Gastroesophageal sphincter (tissue), 4 donors: ENCODE measurements at regions not wholly inside any gene's neighbourhood (a gene's known extent, or its start where the extent isn't known, plus 50 kb on each side); places are given as distances from the start of the nearest gene placed in this dataset.

ENCODE experiments used
- ATAC-seq: fragments of 150-250 bp; one replicate; pipeline ENCODE4 v1.9.1; 2016; ENCODE audit warnings: mild to moderate bottlenecking, moderate library complexity
- H3K27ac ChIP-seq, 4 donors: fragments of 200-600 bp; sonication (generic) in 3 of 4; 1 replicate in 3 of 4; 2 replicates in 1 of 4; pipeline ENCODE4 v1.5.1; 2016 to 2019
- H3K27me3 ChIP-seq: fragments of 200-600 bp; sonication (generic); one replicate; pipeline ENCODE4 v1.5.1; 2019
- H3K36me3 ChIP-seq, 2 donors: fragments of 200-600 bp; sonication (generic); one replicate each; pipeline ENCODE4 v1.5.1; 2019; ENCODE audit warnings: control low read depth in 1 of 2
- H3K4me1 ChIP-seq, 3 donors: fragments of 200-600 bp; sonication (generic); 1 replicate in 2 of 3; 2 replicates in 1 of 3; pipeline ENCODE4 v1.5.1; 2016 to 2019; ENCODE audit warnings: control low read depth in 2 of 3
- H3K4me3 ChIP-seq, 2 donors: fragments of 200-600 bp; sonication (generic); one replicate each; pipeline ENCODE4 v1.5.1; 2019; ENCODE audit warnings: mild to moderate bottlenecking in 1 of 2, moderate library complexity in 1 of 2
- H3K9me3 ChIP-seq, 3 donors: fragments of 200-600 bp; sonication (generic); one replicate each; pipeline ENCODE4 v1.5.1; 2017 to 2019; ENCODE audit warnings: control low read depth in 2 of 3
- EP300 ChIP-seq: sonication (generic); formaldehyde crosslinking; IDR thresholded peaks from one replicate; pipeline ENCODE4 v1.6.1; 2017; ENCODE audit warnings: antibody characterized with exemption, mild to moderate bottlenecking
- POLR2A ChIP-seq, 2 donors: fragments of 450-650 bp; IDR thresholded peaks; one replicate each; pipeline ENCODE4 v1.6.1; 2017; ENCODE audit warnings: antibody characterized with exemption in 2 of 2, mild to moderate bottlenecking in 2 of 2, moderate library complexity in 1 of 2
- POLR2AphosphoS5 ChIP-seq: sonication (generic); formaldehyde crosslinking; IDR thresholded peaks from one replicate; pipeline ENCODE4 v1.6.1; 2017; ENCODE audit warnings: antibody characterized with exemption
- WGBS, 2 donors: methylation state at CpG; one replicate each; pipeline ENCODE4 v1.1.5; 2018; ENCODE audit warnings: low coverage in 1 of 2; 5-methylcytosine and 5-hydroxymethylcytosine counted together
- TF ChIP-seq, protein P1 (sequence below), 4 experiments: fragments of 200-600 bp in 2 of 4; fragments of 450-650 bp in 2 of 4; sonication (generic) in 1 of 4; IDR thresholded peaks; one replicate each; pipeline ENCODE4 v1.5.1; 2017 to 2019; ENCODE audit warnings: antibody characterized with exemption in 4 of 4, mild to moderate bottlenecking in 2 of 4, moderate library complexity in 2 of 4

DNA sequence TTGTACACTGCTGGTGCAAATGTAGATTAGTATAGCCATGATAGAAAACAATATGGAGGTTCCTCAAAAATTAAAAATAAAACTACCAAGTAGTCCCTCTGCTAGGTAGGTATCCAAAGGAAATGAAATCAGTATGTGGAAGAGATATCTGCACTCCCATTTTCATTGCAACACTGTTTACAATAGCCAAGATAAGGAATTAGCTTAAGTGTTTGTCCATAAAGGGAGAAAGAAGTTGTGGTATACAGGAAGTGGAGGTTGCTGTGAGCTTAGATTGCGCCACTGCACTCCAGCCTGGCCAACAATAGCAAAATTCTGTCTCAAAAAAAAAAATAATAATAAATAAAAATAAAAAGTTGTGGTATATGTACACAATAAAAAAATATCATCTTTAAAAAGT is 325.0 kb upstream of the EMCN start:
- H3K4me1 ChIP-seq = no peaks in the 10 kb centered on the region
- no peak overlapping the region for H3K4me3 ChIP-seq
- no peak for ATAC-seq
- no peaks in the 10 kb centered on the region for H3K9me3 ChIP-seq
- no peaks in the 10 kb centered on the region for H3K27me3 ChIP-seq
- no peak overlapping the region for H3K27ac ChIP-seq
- no peak for TF ChIP-seq EP300
- TF ChIP-seq POLR2AphosphoS5 = no peak
- whole genome bisulfite sequencing, 2 donors = 89 to 100% methylated on average over 1 of the region's 1 CpG
- H3K36me3 ChIP-seq = no peaks in the 10 kb centered on the region

DNA sequence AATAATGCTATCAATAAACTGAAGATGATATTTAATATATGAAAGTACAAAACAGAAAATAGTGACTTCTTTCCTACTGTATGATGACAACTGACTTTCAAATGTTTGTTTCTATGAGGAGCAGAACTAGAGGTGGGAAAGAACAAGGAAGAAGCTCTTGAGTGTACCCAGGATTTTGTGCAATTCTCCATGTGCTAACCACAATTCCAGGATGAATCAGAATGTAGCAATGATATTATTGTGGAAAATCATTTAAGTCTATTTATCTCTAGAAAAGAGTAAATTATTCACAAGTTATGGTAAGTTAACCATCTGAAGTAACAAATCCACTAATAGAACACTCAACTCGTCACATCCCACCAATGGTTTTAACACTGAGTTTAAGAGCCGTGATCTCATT is 324.1 kb upstream of the EMCN start:
- WGBS, 2 donors = 78 to 89% methylated on average over 2 of the region's 2 CpGs
- TF ChIP-seq, protein P1, sequence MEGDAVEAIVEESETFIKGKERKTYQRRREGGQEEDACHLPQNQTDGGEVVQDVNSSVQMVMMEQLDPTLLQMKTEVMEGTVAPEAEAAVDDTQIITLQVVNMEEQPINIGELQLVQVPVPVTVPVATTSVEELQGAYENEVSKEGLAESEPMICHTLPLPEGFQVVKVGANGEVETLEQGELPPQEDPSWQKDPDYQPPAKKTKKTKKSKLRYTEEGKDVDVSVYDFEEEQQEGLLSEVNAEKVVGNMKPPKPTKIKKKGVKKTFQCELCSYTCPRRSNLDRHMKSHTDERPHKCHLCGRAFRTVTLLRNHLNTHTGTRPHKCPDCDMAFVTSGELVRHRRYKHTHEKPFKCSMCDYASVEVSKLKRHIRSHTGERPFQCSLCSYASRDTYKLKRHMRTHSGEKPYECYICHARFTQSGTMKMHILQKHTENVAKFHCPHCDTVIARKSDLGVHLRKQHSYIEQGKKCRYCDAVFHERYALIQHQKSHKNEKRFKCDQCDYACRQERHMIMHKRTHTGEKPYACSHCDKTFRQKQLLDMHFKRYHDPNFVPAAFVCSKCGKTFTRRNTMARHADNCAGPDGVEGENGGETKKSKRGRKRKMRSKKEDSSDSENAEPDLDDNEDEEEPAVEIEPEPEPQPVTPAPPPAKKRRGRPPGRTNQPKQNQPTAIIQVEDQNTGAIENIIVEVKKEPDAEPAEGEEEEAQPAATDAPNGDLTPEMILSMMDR (IDR thresholded peaks at IDR 0.05) = no peak
- TF ChIP-seq POLR2A (IDR thresholded peaks at IDR 0.05) = no peak
- TF ChIP-seq POLR2AphosphoS5 = no peak
- TF ChIP-seq EP300 = no peak
- H3K36me3 ChIP-seq = no peaks in the 10 kb centered on the region
- no peak for ATAC-seq
- no peaks in the 10 kb centered on the region for H3K4me1 ChIP-seq
- no peak overlapping the region for H3K4me3 ChIP-seq
- H3K27ac ChIP-seq = no peak overlapping the region
- H3K27me3 ChIP-seq = no peaks in the 10 kb centered on the region
- H3K9me3 ChIP-seq = no peaks in the 10 kb centered on the region

DNA sequence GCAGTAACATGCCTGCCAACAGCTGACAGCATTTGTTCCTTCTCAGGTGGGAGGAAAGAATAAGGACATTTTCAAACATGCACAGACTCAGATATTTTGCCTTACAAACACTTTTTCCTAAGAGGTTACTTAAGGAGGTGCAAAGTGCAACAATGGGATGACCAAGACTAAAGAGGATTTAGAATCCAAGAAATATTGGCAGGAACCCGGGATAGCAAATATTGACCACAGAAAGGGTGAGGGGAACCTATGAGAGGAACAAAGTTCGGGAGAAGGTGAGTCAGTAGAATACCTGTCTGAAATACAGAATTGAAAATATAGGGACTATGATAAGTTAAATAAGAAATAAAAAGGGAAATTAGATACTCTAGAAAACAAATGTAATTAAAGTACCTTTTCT is 321.9 kb upstream of the EMCN start:
- 100% methylated on average over 2 of the region's 2 CpGs for WGBS, 2 donors
- H3K27me3 ChIP-seq = no peaks in the 10 kb centered on the region
- H3K4me3 ChIP-seq = no peak overlapping the region
- no peaks in the 10 kb centered on the region for H3K4me1 ChIP-seq
- ATAC-seq = no peak
- TF ChIP-seq POLR2AphosphoS5 = no peak
- TF ChIP-seq EP300 = no peak
- TF ChIP-seq, protein P1 (IDR thresholded peaks at IDR 0.05) = no peak
- no peak for TF ChIP-seq POLR2A (IDR thresholded peaks at IDR 0.05)
- H3K36me3 ChIP-seq = no peaks in the 10 kb centered on the region
- H3K27ac ChIP-seq = no peak overlapping the region
- no peaks in the 10 kb centered on the region for H3K9me3 ChIP-seq

DNA sequence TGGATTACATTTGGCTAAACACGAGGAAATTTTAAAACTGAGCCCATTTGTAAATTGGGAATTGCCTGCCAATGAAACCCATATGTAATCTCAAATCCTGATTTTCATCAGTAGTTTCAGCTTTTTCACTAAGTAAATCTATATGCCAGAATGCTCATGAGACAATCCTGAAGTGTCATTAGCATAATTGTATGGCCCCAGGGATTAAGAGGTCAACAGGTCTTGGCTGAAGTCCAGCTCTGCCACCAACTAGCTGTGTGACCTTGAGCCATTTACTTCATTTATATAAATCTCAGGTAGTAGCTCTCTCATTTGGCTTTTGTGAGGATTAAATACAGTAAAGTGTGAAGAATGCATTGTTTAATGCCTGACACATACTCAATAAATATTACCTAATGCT is 320.5 kb upstream of the EMCN start:
- 50 to 74% methylated on average over 1 of the region's 1 CpG for WGBS, 2 donors
- no peaks in the 10 kb centered on the region for H3K36me3 ChIP-seq
- no peak overlapping the region for H3K4me3 ChIP-seq
- H3K9me3 ChIP-seq = no peaks in the 10 kb centered on the region
- no peak for ATAC-seq
- H3K27ac ChIP-seq = no peak overlapping the region
- no peaks in the 10 kb centered on the region for H3K4me1 ChIP-seq
- TF ChIP-seq POLR2A (IDR thresholded peaks at IDR 0.05) (no peak), POLR2AphosphoS5 (no peak), EP300 (no peak)
- TF ChIP-seq, protein P1 (IDR thresholded peaks at IDR 0.05) = no peak
- H3K27me3 ChIP-seq = no peaks in the 10 kb centered on the region

DNA sequence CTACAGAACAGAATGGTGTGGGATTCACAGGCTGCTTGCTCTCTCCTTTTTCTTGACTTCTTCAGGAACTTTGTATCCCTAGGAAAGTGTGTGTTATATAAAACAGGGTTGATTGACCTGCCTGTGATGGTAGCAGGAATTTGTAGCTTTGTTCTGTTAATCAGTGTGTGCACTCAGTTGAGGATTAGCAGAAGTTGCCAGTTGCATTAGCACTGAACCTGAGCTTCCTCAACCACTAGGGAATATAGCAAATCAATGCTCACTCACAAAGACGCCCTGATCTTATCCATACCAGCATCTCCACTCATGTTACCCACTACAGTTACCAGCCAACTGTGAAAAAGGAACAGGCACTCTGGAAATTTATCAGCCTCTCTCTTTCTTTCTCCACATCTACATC is 319.1 kb upstream of the EMCN start:
- no peak for TF ChIP-seq EP300
- TF ChIP-seq, protein P1 (IDR thresholded peaks at IDR 0.05) = no peak
- no peak for TF ChIP-seq POLR2A (IDR thresholded peaks at IDR 0.05)
- no peak for TF ChIP-seq POLR2AphosphoS5
- Histone ChIP-seq H3K9me3 (no peaks in the 10 kb centered on the region), H3K27ac (no peak overlapping the region), H3K27me3 (no peaks in the 10 kb centered on the region), H3K4me1 (no peaks in the 10 kb centered on the region), H3K36me3 (no peaks in the 10 kb centered on the region), H3K4me3 (no peak overlapping the region)
- 75% methylated on average over 1 of the region's 1 CpG; no CpG with 5 or more reads in 1 of the 2 donors for WGBS, 2 donors
- ATAC-seq = no peak

DNA sequence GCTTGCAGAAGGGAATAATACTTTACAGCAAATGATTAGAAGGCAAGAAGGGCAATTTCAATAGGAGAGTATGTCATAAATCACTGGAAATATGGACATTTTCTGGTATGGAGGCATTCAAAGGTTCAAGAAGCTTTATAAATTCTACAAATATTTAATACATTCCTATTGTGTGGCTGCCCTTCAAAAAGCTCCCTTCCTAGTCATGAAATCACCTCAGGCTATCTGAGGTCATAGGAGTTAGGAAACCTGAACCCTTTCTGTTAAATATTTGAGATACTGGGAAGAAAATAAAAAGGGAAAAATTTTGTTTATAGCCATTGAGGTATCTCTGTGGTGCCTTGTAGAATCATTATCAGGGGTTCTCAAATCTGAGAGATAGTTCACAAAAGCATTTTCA is 316.8 kb upstream of the EMCN start:
- no peaks in the 10 kb centered on the region for H3K27me3 ChIP-seq
- no peaks in the 10 kb centered on the region for H3K4me1 ChIP-seq
- ATAC-seq = no peak

More for the DNA sequence above, 316.8 kb upstream of the EMCN start:
- Histone ChIP-seq H3K4me3 (no peak overlapping the region), H3K9me3 (no peaks in the 10 kb centered on the region), H3K27ac (no peak overlapping the region), H3K36me3 (no peaks in the 10 kb centered on the region)
- TF ChIP-seq, protein P1 (IDR thresholded peaks at IDR 0.05) = no peak
- TF ChIP-seq EP300 (no peak), POLR2AphosphoS5 (no peak), POLR2A (IDR thresholded peaks at IDR 0.05) (no peak)
